ENCODE measurements at regions not wholly inside any gene's neighbourhood (a gene's known extent, or its start where the extent isn't known, plus 50 kb on each side); places are given as distances from the start of the nearest gene placed in this dataset.

- no peaks in the 10 kb centered on the region for H3K4me1 Mint-ChIP-seq
- CTCF ChIA-PET, result no interaction called here
- no peaks in the 10 kb centered on the region for H3K36me3 Mint-ChIP-seq (ENCODE audit: low read depth)
- no peaks in the 10 kb centered on the region for H3K27me3 Mint-ChIP-seq
- POLR2A ChIA-PET, result no interaction called here
- H3K4me3 Mint-ChIP-seq, result no peak overlapping the region
- no peaks in the 10 kb centered on the region for H3K9me3 Mint-ChIP-seq
- DNase-seq, result no peak
- H3K27ac Mint-ChIP-seq, result no peak overlapping the region
Observed at GRCh38 chr11:23079382-23079813, 219.1 kb upstream of the CCDC179 start.

GRCh38 chr11:23087407-23087806, 227.1 kb upstream of the CCDC179 start:
- no peak overlapping the region for H3K4me3 Mint-ChIP-seq
- no peaks in the 10 kb centered on the region for H3K27me3 Mint-ChIP-seq
- ChIA-PET POLR2A (no interaction called here), CTCF (no interaction called here)
- no peaks in the 10 kb centered on the region for H3K4me1 Mint-ChIP-seq
- no peak overlapping the region for H3K27ac Mint-ChIP-seq
- H3K9me3 Mint-ChIP-seq, result no peaks in the 10 kb centered on the region
- H3K36me3 Mint-ChIP-seq (ENCODE audit: low read depth), result no peaks in the 10 kb centered on the region
- DNase-seq, result no peak

GRCh38 chr11:23090659-23091058, 230.4 kb upstream of the CCDC179 start:
- DNase-seq, result no peak
- Mint-ChIP-seq H3K9me3 (no peaks in the 10 kb centered on the region), H3K27me3 (no peaks in the 10 kb centered on the region), H3K4me3 (no peak overlapping the region), H3K36me3 (ENCODE audit: low read depth) (no peaks in the 10 kb centered on the region), H3K27ac (no peak overlapping the region), H3K4me1 (no peaks in the 10 kb centered on the region)
- ChIA-PET CTCF (no interaction called here), POLR2A (no interaction called here)

GRCh38 chr11:23095650-23096189, 235.4 kb upstream of the CCDC179 start:
- CTCF ChIA-PET, result no interaction called here

GRCh38 chr11:23097891-23098290, 237.6 kb upstream of the CCDC179 start:
- Mint-ChIP-seq H3K27me3 (no peaks in the 10 kb centered on the region), H3K4me1 (no peaks in the 10 kb centered on the region), H3K4me3 (no peak overlapping the region), H3K27ac (no peak overlapping the region), H3K36me3 (ENCODE audit: low read depth) (no peaks in the 10 kb centered on the region), H3K9me3 (no peaks in the 10 kb centered on the region)
- POLR2A ChIA-PET, result no interaction called here
- DNase-seq, result no peak
- CTCF ChIA-PET, result interaction anchor here (0.5 to 1.4 kb wide), 2 partner anchors 9 to 17 kb away, joined by 4 read pairs; no protein-coding TSS in a partner anchor

More at GRCh38 chr11:23095650-23096189, 235.4 kb upstream of the CCDC179 start:
- Mint-ChIP-seq H3K9me3 (no peaks in the 10 kb centered on the region), H3K27ac (no peak overlapping the region), H3K4me3 (no peak overlapping the region), H3K36me3 (ENCODE audit: low read depth) (no peaks in the 10 kb centered on the region), H3K4me1 (no peaks in the 10 kb centered on the region), H3K27me3 (no peaks in the 10 kb centered on the region)
- POLR2A ChIA-PET, result no interaction called here
- no peak for DNase-seq

GRCh38 chr11:23099256-23099655, 239.0 kb upstream of the CCDC179 start:
- Mint-ChIP-seq H3K4me3 (no peak overlapping the region), H3K9me3 (no peaks in the 10 kb centered on the region), H3K27me3 (no peaks in the 10 kb centered on the region), H3K4me1 (no peaks in the 10 kb centered on the region), H3K27ac (no peak overlapping the region), H3K36me3 (ENCODE audit: low read depth) (no peaks in the 10 kb centered on the region)
- ChIA-PET POLR2A (no interaction called here), CTCF (no interaction called here)
- DNase-seq, result no peak

- no peak overlapping the region for H3K27ac Mint-ChIP-seq
- no peaks in the 10 kb centered on the region for H3K4me1 Mint-ChIP-seq
- H3K9me3 Mint-ChIP-seq, result no peaks in the 10 kb centered on the region
Observed at GRCh38 chr11:23100726-23101125, 240.5 kb upstream of the CCDC179 start.

GRCh38 chr11:23103416-23103815, 243.1 kb upstream of the CCDC179 start:
- H3K4me1 Mint-ChIP-seq, result no peaks in the 10 kb centered on the region
- POLR2A ChIA-PET, result no interaction called here
- no peak for DNase-seq
- no peak overlapping the region for H3K27ac Mint-ChIP-seq
- no peaks in the 10 kb centered on the region for H3K27me3 Mint-ChIP-seq
- no peak overlapping the region for H3K4me3 Mint-ChIP-seq
- CTCF ChIA-PET, result no interaction called here
- no peaks in the 10 kb centered on the region for H3K36me3 Mint-ChIP-seq (ENCODE audit: low read depth)
- no peaks in the 10 kb centered on the region for H3K9me3 Mint-ChIP-seq

More at GRCh38 chr11:23100726-23101125, 240.5 kb upstream of the CCDC179 start:
- no peak for DNase-seq
- ChIA-PET POLR2A (no interaction called here), CTCF (no interaction called here)
- no peak overlapping the region for H3K4me3 Mint-ChIP-seq
- no peaks in the 10 kb centered on the region for H3K36me3 Mint-ChIP-seq (ENCODE audit: low read depth)
- H3K27me3 Mint-ChIP-seq, result no peaks in the 10 kb centered on the region

- POLR2A ChIA-PET, result no interaction called here
- no peaks in the 10 kb centered on the region for H3K27me3 Mint-ChIP-seq
- CTCF ChIA-PET, result no interaction called here
- DNase-seq, result no peak
- H3K36me3 Mint-ChIP-seq (ENCODE audit: low read depth), result no peaks in the 10 kb centered on the region
- H3K9me3 Mint-ChIP-seq, result no peaks in the 10 kb centered on the region
- no peak overlapping the region for H3K4me3 Mint-ChIP-seq
- H3K27ac Mint-ChIP-seq, result no peak overlapping the region
- H3K4me1 Mint-ChIP-seq, result no peaks in the 10 kb centered on the region
Observed at GRCh38 chr11:23111527-23111926, 251.3 kb upstream of the CCDC179 start.

GRCh38 chr11:23112390-23112789, 252.1 kb upstream of the CCDC179 start:
- no peak for DNase-seq
- H3K36me3 Mint-ChIP-seq (ENCODE audit: low read depth), result no peaks in the 10 kb centered on the region
- H3K4me1 Mint-ChIP-seq, result no peaks in the 10 kb centered on the region
- H3K27ac Mint-ChIP-seq, result no peak overlapping the region
- no peak overlapping the region for H3K4me3 Mint-ChIP-seq
- ChIA-PET POLR2A (no interaction called here), CTCF (no interaction called here)
- no peaks in the 10 kb centered on the region for H3K27me3 Mint-ChIP-seq
- peaks cover 3% of the 10 kb centered on the region for H3K9me3 Mint-ChIP-seq

GRCh38 chr11:23112987-23113886, 253.0 kb upstream of the CCDC179 start:
- Mint-ChIP-seq H3K4me1 (no peaks in the 10 kb centered on the region), H3K9me3 (peaks cover 3% of the 10 kb centered on the region), H3K36me3 (ENCODE audit: low read depth) (no peaks in the 10 kb centered on the region), H3K27me3 (no peaks in the 10 kb centered on the region), H3K27ac (no peak overlapping the region), H3K4me3 (no peak overlapping the region)
- DNase-seq, result no peak
- POLR2A ChIA-PET, result no interaction called here
- CTCF ChIA-PET, result no interaction called here

GRCh38 chr11:23113887-23114216, 253.6 kb upstream of the CCDC179 start:
- no peaks in the 10 kb centered on the region for H3K36me3 Mint-ChIP-seq (ENCODE audit: low read depth)
- H3K27me3 Mint-ChIP-seq, result no peaks in the 10 kb centered on the region
- DNase-seq, result no peak
- no peak overlapping the region for H3K4me3 Mint-ChIP-seq
- no peaks in the 10 kb centered on the region for H3K4me1 Mint-ChIP-seq
- POLR2A ChIA-PET, result no interaction called here
- H3K9me3 Mint-ChIP-seq, result peaks cover 3% of the 10 kb centered on the region
- CTCF ChIA-PET, result interaction anchor here (1.0 kb wide), 1 partner anchor 241 kb away, joined by 3 read pairs; no protein-coding TSS in a partner anchor
- H3K27ac Mint-ChIP-seq, result no peak overlapping the region

GRCh38 chr11:23123753-23124152, 263.5 kb upstream of the CCDC179 start:
- no peak for DNase-seq
- POLR2A ChIA-PET, result no interaction called here
- no peaks in the 10 kb centered on the region for H3K9me3 Mint-ChIP-seq
- H3K27me3 Mint-ChIP-seq, result no peaks in the 10 kb centered on the region
- H3K4me3 Mint-ChIP-seq, result no peak overlapping the region
- H3K36me3 Mint-ChIP-seq (ENCODE audit: low read depth), result no peaks in the 10 kb centered on the region
- H3K4me1 Mint-ChIP-seq, result no peaks in the 10 kb centered on the region
- H3K27ac Mint-ChIP-seq, result no peak overlapping the region
- CTCF ChIA-PET, result interaction anchor here (1.6 kb wide), 1 partner anchor 13 kb away, joined by 3 read pairs; no protein-coding TSS in a partner anchor

GRCh38 chr11:23124249-23124648, 264.0 kb upstream of the CCDC179 start:
- H3K9me3 Mint-ChIP-seq, result no peaks in the 10 kb centered on the region
- H3K4me1 Mint-ChIP-seq, result no peaks in the 10 kb centered on the region
- no peaks in the 10 kb centered on the region for H3K27me3 Mint-ChIP-seq
- ChIA-PET CTCF (no interaction called here), POLR2A (no interaction called here)
- no peak overlapping the region for H3K27ac Mint-ChIP-seq
- no peak for DNase-seq
- H3K4me3 Mint-ChIP-seq, result no peak overlapping the region
- H3K36me3 Mint-ChIP-seq (ENCODE audit: low read depth), result no peaks in the 10 kb centered on the region
